ENCODE measurements at regions not wholly inside any gene's neighbourhood (a gene's known extent, or its start where the extent isn't known, plus 50 kb on each side); places are given as distances from the start of the nearest gene placed in this dataset.
A peak's percentile ranks its signal among the peaks of the same experiment; 100 is the strongest.
"Not testable (repeated sequence)": the region's sequence is repeated elsewhere in the genome, so short reads cannot be mapped to it uniquely, and the experiment has no call there.

DNA sequence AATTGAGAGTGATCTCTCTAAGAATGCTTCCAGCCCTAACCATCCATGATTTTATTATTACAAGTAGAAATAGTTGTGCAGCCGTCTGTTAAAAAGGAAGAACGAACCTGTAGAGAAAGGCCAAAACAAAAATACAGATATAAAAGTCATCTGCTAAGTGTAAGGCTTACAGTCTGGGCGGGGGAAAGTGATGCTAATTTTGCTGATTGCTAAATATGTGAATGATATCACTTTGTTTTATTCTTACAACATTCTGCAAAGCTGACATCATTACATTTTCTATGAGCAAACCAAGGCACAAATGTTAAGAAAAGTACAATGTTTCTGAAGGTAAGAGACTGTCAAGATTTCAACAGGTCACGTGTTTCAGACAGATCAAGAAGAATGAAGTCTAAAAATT lies 101.5 kb upstream of the RAP1B start:
- DNase-seq: no peak

DNA sequence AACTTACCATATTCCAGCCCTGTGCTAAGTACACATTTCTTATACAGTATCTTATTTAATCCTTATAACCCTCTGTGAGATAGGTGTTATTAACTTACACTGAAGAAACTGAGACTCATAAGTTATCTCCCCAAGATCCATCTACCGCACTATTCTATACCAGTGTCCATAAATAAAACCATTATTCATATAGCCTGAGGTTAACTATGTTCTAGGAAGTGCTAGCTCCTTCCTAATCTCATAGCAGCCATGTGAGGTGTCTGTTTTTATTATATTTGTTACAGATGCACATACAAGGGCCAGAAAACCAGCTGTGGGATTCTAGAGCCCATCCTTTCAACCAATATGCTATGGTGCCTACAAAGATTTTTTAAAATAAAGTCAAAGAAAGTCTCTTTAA lies 100.3 kb upstream of the RAP1B start:
- no peak for DNase-seq

DNA sequence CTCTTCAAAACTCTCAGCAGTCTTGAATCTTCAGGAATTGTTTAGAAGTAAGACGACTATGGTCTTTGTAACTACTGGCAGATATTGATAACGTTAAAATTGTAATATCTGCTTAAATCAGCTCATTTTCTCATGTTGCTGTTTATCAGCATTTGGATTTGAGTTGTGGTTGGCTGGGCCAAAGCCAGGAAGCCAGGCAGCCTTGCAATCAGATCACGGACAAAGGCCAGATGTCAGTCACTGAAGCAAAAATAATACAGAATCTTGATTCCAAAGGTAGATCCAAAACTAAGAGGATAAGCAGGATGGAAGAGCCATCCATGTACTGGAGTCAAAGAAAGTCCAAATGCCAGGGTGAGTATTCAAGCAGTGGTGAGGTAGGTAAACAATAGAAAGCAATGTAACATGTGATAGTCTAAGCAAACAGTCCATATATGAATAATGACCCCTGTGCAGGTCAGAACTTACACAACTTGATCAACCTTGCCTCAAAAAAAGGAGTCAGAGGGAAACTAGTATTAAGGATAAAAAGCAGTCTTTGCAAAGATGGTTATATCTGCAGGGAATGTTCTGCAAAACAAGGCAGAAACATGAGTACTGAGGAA lies 95.8 kb upstream of the RAP1B start:
- no peak for DNase-seq

DNA sequence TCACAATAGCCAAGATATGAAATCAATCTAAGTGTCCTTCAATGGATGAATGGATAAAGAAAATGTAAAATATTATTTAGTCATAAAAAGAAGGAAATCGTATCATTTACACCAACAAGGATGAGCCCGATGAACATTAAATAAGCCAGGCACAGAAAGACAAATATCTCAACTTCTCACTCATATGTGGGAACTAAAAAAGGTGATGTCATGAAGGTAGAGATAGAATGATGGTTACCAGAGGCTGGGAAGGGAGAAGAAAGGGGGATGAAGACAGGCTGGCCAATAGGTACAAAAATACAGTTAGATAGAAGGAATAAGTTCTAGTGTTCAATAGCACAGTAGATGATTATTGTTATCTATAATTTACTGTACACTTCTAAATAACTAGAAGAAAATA lies 94.9 kb upstream of the RAP1B start:
- DNase-seq: no peak

DNA sequence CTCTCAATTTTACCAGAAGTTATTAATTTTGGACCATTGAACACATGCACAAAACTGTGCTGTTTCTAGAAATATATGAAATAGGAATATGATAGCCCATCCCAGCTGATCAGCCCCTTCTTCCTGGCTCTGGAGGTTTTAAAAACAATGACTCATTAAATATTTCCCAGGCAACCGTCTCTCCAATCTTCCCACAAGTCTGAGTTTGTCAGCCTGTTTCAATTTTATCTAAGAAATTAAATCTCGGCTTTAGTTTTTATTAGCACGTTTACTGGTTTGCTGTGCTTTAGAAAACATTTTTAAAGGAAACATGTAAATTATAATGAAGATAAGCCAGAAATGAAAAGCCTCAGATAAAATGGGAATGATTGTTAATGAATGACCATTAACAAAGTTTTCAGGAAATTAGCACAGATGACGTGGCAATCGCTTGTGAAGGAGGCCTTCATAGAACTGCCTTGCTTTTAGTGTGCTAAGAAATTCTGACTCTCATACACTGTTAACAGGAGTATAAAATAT lies 89.3 kb upstream of the RAP1B start:
- DNase-seq: no peak

DNA sequence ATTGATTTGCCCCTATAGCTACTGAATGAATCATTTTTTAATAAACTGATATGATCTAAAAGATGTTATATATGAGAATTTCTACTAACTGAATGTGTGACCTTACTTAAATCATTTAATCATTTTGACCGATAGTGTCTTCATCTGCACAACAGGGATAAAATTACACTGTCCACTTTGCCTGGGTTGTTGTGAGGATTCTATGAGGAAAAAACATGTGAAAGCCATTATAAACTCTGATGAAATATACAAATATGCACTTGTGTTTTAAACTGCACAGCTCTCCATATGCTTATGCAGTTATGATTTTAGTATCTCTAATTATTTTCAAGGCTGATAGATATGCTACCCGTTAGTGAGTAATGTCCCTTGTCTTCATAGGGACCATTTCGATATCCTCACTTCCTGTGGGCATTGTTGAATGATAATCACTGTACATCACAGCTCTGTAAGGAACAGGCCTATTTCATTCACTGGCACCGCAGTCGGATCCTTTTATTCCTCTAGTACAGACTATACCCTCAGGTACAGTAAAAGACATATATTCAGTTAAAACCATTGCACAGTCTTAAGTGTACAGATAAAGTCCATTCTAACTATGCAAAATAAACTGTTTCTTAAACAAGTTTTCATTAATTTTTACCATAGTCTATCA lies 88.7 kb upstream of the RAP1B start:
- DNase-seq: no peak

DNA sequence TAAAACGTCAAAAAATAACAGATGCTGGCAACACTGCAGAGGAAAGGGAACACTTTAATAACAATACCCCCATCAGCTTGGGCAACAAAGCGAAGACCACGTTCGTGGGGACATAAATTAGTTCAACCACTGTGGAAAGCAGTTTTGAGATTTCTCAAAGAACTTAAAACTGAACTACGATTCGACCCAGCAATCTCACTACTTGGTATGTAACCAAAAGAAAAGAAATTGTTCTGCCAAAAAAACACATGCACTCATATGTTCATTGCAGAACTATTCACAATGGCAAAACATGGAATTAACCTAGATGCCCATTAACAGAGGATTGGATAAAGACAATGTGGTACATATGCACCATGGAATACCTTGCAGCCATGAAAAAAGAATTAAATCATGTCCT lies 81.2 kb upstream of the RAP1B start:
- DNase-seq: no peak

DNA sequence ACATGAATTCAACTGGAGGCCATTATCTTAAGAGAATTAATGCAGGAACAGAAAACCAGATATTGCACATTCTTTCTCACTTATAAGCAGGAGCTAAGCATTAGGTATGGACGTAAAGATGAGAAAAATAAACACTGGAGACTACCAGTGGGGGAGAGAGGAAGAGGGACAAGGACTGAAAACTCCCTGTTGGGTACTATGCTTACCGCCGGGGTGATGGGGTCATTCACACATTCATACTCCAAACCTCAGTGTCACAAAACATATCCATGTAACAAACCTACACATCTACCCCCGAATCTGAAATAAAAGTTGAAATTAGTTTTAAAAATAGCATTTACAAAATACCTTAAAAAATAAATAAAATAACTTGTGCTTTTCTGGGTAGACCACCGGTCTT lies 80.8 kb upstream of the RAP1B start:
- DNase-seq: no peak

DNA sequence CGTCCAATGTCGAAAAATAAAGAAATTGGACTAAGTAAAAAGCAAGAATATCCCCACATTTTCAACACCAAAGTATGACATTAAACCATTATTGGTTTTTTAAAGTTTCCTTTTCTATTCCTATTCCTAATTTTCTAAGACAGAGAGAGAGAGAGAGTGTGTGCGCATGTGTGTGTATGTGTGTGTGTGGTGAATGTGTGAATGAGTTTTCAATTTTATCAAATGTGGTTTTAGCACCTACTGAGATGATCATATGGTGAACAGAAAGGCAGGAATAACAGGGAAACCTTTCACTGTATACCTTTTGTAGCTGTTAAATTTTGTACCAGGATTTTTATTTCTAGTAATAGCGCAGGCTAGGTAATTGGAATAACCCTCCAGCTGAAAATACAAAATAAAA lies 80.4 kb upstream of the RAP1B start:
- no peak for DNase-seq

DNA sequence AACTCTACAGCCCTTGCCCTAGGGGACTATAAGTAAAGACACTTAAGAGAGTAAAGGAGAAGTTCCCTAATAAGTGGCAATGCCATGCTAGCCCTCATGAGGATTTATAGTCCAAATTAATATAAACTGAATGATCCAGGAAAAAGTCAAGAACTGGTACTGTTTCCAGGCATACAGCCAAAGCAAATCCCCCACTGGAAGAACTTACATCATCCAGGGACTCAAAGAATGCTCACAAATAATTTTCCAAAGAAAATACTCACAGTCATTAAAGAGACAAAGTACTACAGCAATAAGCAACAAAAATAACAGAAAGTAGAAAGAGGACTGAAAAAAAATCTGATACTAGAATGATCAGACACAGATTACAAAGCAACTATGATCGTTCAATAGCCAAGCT lies 79.7 kb upstream of the RAP1B start:
- DNase-seq: no peak

DNA sequence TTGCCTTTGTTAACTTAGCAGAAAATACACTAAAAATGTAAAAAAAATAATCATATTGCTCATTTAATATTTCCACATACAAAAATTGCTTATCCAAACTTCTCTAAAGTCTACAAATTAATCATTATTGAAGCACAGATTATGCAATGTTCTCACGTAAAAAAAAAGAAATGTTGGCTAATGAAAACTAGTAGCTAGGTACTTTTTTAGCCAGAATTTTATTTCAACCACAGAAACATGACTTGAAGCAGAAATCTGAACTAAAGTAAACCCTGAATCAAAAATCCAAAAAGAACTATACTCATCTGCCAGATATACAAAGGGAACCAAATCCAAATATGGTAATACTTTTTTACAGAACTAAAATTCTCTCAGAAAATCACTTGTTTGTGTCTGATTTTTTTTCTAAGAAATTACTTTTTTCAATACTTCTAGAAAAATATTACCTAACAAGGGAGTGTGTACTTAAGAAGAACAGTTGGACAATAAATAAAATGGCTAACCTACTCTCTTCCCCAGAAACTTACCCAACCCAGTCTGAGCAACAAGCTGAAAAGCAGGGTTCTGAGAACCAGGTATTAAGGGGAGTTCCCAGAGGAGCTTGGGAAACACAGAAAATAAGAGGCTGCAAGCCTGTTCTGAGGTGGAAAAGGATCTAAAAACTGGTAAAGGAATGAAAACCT lies 78.4 kb upstream of the RAP1B start:
- no peak for DNase-seq

DNA sequence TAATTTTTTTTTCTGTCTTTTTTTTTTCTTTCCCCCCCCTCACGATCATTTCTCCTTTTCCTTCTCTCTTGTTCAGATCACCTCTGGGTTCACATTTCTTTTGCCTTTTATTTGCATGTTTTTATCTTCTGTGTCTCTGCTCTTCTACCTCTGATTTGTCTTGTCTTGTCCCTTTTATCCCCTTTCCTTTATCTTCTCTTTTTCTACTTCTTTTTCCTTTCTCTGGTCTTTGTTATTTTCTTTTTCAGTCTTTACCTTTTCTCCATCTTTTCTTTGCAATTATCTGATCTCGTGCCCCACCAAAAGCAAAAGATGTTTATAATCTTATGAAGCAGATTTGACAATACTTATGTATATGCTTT lies 77.8 kb upstream of the RAP1B start:
- DNase-seq: no peak

DNA sequence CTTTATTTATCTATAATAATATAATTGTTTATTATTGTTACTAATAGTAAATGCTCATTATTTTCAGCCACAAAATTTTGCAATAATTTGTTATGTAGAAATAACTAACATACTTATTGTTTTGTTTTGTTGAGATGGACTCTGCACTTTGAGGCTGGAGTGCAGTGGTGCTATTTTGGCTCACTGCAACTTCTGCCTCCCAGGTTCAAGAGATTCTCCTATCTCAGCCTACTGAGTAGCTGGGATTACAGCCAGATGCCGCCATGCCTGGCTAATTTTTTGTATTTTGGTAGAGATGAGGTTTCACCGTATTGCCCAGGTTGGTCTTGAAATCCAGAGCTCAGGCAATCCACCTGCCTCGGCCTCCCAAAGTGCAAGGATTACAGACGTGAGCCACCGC lies 76.6 kb upstream of the RAP1B start:
- DNase-seq: no peak

DNA sequence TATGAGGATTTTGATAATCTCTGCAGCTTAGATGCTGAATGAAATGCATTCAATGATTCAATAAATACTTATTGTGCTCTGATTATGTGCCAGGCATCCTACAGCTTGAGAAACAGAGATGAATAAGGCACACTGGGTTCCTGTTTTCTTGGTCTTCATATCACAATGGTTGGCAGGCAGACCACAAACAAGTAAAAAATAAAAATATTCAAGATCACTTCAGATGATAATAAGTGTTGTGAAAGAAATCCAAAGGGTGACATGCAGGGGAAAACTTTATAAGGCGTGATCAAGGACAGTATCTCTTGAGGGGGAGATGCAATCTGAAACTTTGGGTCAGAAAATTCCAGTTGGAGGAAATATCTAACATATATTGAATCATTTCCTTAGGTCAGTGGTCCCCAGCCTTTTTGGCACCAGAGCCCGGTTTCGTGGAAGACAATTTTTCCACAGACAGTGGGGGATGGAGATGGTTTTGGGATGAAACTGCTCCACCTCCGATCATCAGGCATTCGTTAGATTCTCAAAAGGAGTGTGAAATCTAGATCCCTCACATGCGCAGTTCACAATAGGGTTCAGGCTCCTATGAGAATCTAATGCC lies 73.7 kb upstream of the RAP1B start:
- no peak for DNase-seq

DNA sequence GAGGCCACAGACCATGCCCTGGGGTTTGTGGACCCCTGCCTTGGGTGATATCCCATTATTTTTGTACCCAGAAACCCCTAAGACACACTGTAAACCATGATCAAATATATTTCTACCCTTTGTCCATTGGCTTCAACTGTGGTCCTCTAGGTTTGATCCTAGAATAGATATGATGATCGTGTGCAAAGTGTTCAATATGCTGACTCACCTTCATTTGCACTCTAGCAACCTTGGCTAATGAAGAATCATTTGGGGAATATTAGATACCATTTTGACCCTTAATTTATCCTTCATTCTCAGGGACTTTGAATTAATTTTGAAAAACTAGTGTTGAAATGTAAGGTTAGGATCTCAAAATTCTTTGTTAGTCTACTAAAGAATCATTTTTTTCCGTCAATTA lies 73.1 kb upstream of the RAP1B start:
- no peak for DNase-seq

DNA sequence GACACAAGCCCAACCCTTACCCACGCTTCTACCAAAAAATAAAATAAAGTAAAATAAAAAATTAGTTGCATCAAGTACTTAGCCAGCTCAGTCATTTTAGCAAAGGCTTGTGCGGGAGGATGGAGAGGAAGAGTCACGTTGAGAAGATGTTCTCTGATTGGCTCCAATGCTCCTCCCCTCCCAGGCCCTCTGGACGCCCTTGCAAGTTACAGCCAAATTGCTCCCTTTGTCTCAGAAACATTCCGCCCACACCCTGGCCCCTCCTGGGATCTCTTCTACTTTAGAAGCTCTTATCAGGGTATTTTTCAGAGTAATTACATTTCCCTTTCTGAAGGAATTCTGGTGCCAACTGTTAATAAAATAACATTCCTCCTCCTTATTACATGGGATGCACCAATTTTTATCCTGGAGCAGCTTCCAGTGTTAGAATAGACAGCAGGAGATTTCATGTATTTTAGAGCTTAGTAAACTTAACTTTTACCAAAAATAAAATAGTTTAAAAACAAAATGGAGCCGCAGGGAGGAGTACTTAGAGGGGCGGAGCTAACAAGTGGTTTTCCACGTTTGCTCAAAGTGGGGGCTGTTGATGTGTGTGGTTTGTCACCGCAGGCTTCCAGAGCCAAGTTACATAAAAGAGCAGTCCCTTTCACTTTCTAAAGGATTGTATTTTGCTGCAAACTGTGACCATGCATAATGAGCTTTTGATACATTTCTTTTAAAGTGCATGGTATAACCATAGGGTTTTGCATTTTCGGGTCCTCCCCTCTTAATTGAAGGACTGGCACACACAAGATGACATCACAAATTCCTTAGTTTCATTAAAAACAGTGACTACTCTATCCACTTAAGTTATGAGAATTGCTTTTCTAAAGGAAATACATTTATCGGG lies 71.7 kb upstream of the RAP1B start:
- DNase-seq: peak; percentile 77

DNA sequence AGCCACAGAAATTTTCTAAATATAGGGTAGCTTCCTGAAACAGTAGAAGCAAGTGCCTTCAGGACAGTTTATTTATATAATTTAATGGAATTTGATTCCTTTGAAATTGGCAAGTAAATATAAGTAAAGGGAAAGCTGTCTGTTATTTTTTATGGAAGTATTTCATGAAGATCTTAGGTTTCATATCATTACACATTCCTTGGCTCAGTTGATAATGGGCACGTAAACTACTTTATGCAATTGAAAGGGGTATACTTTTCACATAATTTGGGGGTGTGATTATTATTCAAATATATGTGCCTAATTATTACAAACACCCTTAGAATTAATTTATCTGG lies 71.1 kb upstream of the RAP1B start:
- DNase-seq: no peak

DNA sequence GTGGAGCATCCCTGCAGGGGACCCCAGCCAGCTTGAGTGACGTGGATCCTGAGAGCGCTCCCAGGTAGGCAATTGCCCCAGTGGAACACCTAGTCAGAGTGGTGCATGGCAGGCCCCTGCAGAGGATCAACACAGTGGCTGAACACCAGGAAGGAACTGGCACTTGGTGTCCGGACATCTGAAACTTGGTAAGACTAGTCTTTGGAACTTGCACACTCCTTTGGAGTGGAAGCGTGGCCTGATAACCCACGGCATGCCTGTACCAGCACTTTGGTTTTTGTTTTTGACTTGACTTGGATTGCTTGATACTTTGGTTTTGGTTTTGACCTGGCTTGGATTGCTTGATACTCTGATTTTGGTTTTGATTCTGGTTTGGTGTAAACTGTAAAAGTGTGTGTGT lies 69.9 kb upstream of the RAP1B start:
- DNase-seq: not testable (repeated sequence)

DNA sequence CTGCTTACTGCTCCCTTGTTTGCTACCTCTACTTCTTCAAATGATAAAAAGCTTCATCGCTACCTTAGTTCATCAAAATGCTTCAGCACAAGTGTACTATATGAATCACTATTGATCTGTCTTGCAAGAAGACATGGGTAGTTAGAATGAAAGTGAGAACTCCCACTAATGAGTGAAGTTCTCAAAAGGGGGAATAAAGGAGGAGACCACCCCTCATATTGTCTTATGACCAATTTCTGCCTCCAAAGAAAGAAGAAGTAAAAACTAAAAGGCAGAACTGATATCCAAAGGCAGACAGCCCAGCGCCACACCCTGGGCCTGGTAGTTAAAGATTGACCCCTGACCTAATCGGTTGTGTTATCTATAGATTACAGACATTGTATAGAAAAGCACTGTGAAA lies 63.4 kb upstream of the RAP1B start:
- not testable (repeated sequence) for DNase-seq

DNA sequence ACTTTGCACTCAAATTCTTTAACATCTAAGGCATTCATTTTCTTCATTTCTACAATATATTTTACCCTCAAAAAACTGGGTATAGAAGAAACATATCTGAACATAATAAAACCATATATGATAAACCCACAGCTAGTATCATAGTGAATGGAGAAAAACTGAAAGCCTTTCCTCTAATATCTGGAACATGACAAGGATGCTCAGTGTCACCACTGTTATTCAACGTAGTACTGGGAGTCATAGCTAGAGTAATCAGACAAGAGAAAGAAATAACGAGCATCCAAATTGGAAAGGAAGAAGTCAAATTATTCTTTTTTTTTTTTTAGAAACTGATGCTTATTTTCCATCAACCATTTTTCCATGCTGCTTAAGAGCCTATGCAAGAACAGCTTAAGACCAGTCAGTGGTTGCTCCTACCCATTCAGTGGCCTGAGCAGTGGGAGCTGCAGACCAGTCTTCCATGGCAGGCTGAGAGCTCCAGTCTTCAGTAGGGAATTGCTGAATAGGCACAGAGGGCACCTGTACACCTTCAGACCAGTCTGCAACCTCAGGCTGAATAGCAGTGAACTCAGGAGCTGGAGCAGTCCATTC lies 58.0 kb upstream of the RAP1B start:
- DNase-seq: not testable (repeated sequence)

DNA sequence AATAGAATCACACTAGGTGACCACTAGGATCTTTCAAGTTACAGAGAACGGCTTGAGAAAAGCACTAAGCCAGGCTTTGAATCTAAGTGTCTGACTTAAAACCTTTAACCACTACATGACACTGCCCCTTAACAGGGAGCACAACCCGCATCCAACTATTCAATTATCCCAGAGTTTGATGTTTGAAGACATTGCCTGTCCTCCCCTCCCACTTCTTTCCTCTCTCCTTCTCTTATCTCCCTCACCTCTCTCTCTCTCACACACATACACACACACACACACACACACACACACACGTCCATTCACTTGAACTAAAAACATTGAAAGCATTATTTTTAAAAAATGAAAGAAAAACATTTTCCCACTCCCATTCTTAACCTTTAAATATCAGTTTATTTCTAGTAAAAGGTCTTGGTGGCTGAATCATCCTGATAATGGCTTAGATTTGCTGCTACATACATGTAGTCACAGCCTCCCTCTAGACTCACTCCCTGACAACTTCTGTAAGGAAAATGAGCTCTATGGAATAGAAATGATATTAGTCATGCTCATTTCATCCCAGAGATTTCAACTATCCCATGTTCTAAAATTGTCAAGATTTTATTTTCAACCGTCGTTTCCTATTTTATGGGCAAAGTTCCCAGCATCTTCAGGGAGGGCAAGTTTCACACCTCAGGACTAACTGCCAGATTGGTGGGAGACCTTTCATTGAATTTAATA lies 53.5 kb upstream of the RAP1B start:
- DNase-seq: no peak

DNA sequence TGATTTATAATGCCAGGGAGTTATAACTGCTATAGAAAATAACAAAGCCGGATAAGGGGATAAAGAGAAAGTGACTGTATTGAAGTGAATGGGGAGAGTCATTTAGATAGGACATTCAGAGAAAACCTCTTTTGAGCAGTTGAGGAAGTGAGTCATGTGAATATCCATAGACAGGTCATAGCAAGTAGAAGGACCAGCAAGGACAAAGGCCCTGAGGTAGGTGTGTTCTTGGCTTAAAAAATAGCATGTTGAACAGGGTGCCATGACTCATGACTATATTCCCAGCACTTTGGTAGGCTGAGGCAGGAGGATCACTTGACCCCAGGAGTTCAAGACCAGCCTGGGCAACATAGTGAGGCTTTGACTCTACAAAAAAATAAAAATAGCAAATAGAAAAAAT lies 51.5 kb upstream of the RAP1B start:
- DNase-seq: no peak
